HCT116 (cell line): ENCODE measurements at regions not wholly inside any gene's neighbourhood (a gene's known extent, or its start where the extent isn't known, plus 50 kb on each side); places are given as distances from the start of the nearest gene placed in this dataset.

Experiments
- ATAC-seq: fragments of 200-7000 bp; cut with Tn5 transposase; 2 replicates; pipeline ENCODE4 v1.9.1; 2020; ENCODE audit warnings: mild to moderate bottlenecking, moderate library complexity
- BruUV-seq: library from RNA; stranded (reverse); fragments of 400-500 nt; replicated peaks from 2 replicates; lab custom pipeline; 2021; lab: Mats Ljungman, UMichigan
- CTCF ChIA-PET: fragments of 300-600 bp; sonication (Branson Sonifier 250); formaldehyde crosslinking; loops from one replicate; lab custom pipeline; 2021; ENCODE audit warnings: antibody characterized with exemption; lab: Charles Lee
- POLR2A ChIA-PET: fragments of 300-600, 350-600 bp; sonication (Branson Sonifier 250); formaldehyde crosslinking; loops from one replicate; lab custom pipeline; 2021; ENCODE audit warnings: antibody characterized with exemption; lab: Charles Lee
- RAD21 ChIA-PET, 2 experiments: fragments of 300-600 bp; sonication (Branson Sonifier 250); formaldehyde crosslinking; loops; one replicate each; lab custom pipeline; 2023; ENCODE audit warnings: low total read pairs in 2 of 2; ENCODE audit not compliant: uncharacterized antibody in 2 of 2, unreplicated experiment in 2 of 2, low non-redundant PET in 1 of 2; lab: Charles Lee
- DNase-seq: peaks from one replicate; pipeline ENCODE4 v3.0.0-alpha.2; 2010; ENCODE audit warnings: low read depth, low spot score
- H2AFZ ChIP-seq: fragments of 200-600 bp; shearing (Covaris generic), sonication (generic); 2 replicates; pipeline ENCODE4 v1.6.1; 2017; ENCODE audit warnings: low read depth, mixed run types, mixed read lengths, antibody characterized with exemption, low read length; ENCODE audit not compliant: poor library complexity, severe bottlenecking
- H3K27ac ChIP-seq: 2 replicates; pipeline ENCODE4 v1.5.1; 2012; ENCODE audit warnings: low read depth, low read length
- H3K27me3 ChIP-seq: fragments of 200-600 bp; sonication (generic); 2 replicates; pipeline ENCODE4 v1.6.1; 2016; ENCODE audit warnings: mixed run types, low read length, mixed read lengths; ENCODE audit not compliant: insufficient read depth
- H3K36me3 ChIP-seq, 2 experiments: fragments of 200-500 bp in 1 of 2; fragments of 200-600 bp in 1 of 2; sonication (Bioruptor generic) in 1 of 2; sonication (generic) in 1 of 2; 2 replicates each; pipeline versions ENCODE4 v1.5.1 to v1.6.1; 2014 to 2016; ENCODE audit warnings: low read length in 2 of 2, inconsistent platforms in 1 of 2, mixed read lengths in 1 of 2, mixed run types in 1 of 2; ENCODE audit not compliant: insufficient read depth in 2 of 2, control insufficient read depth in 1 of 2
- H3K4me1 ChIP-seq, 2 experiments: fragments of 200-600 bp in 1 of 2; sonication (generic) in 1 of 2; 2 replicates each; pipeline versions ENCODE4 v1.5.1 to v1.6.1; 2012 to 2017; ENCODE audit warnings: low read length in 2 of 2, inconsistent platforms in 1 of 2, mild to moderate bottlenecking in 1 of 2, mixed read lengths in 1 of 2, mixed run types in 1 of 2, moderate library complexity in 1 of 2; ENCODE audit not compliant: insufficient read depth in 2 of 2, control insufficient read depth in 1 of 2
- H3K4me2 ChIP-seq: fragments of 200-600 bp; sonication (generic); 2 replicates; pipeline ENCODE4 v1.6.1; 2017; ENCODE audit warnings: mixed run types, low read length, mixed read lengths
- H3K4me3 ChIP-seq, 2 experiments: fragments of 200-600 bp in 1 of 2; sonication (generic) in 1 of 2; replicated peaks in 1 of 2; 2 replicates each; pipeline ENCODE4 v1.5.1; 2011 to 2016; ENCODE audit warnings: low read length in 2 of 2, control low read depth in 1 of 2, low read depth in 1 of 2, mild to moderate bottlenecking in 1 of 2, mixed read lengths in 1 of 2, mixed run types in 1 of 2
- H3K79me2 ChIP-seq: fragments of 200-600 bp; sonication (generic); 2 replicates; pipeline ENCODE4 v1.6.1; 2017; ENCODE audit warnings: mild to moderate bottlenecking, mixed run types, low read length, moderate library complexity, mixed read lengths; ENCODE audit not compliant: insufficient read depth
- H3K9ac ChIP-seq: fragments of 200-600 bp; sonication (generic); 2 replicates; pipeline ENCODE4 v1.6.1; 2016; ENCODE audit warnings: low read length, mixed read lengths
- H3K9me2 ChIP-seq: fragments of 200-600 bp; sonication (generic), shearing (Covaris generic); 2 replicates; pipeline ENCODE4 v1.6.1; 2017; ENCODE audit warnings: mixed run types, mild to moderate bottlenecking, moderate library complexity; ENCODE audit not compliant: insufficient read depth
- H3K9me3 ChIP-seq, 2 experiments: fragments of 200-500 bp in 1 of 2; fragments of 200-600 bp in 1 of 2; sonication (Bioruptor generic) in 1 of 2; sonication (generic) in 1 of 2; 2 replicates each; pipeline ENCODE4 v1.6.1; 2014 to 2017; ENCODE audit warnings: low read length in 2 of 2, mixed read lengths in 2 of 2, inconsistent platforms in 1 of 2, low read depth in 1 of 2, mild to moderate bottlenecking in 1 of 2, mixed run types in 1 of 2, moderate library complexity in 1 of 2; ENCODE audit not compliant: control insufficient read depth in 1 of 2, insufficient read depth in 1 of 2
- H4K20me1 ChIP-seq: fragments of 200-600 bp; sonication (generic), shearing (Covaris generic); 2 replicates; pipeline ENCODE4 v1.6.1; 2017; ENCODE audit warnings: mixed run types, mild to moderate bottlenecking, moderate library complexity; ENCODE audit not compliant: insufficient read depth
- CBX3 ChIP-seq: IDR thresholded peaks from 2 replicates; pipeline ENCODE4 v1.6.1; 2012; ENCODE audit warnings: low read depth
- CEBPB ChIP-seq: IDR thresholded peaks from 2 replicates; pipeline ENCODE4 v1.6.1; 2012; ENCODE audit warnings: low read depth
- CTCF ChIP-seq, 3 experiments: fragments of 200-600 bp in 1 of 3; sonication (generic) in 1 of 3; IDR thresholded peaks in 2 of 3; conservative IDR thresholded peaks in 1 of 3; 2 replicates each; pipeline ENCODE4 v1.5.1; 2012 to 2017; ENCODE audit warnings: low read depth in 2 of 3, low read length in 2 of 3, antibody characterized with exemption in 1 of 3, borderline replicate concordance in 1 of 3, control low read depth in 1 of 3, mild to moderate bottlenecking in 1 of 3, mixed read lengths in 1 of 3, mixed run types in 1 of 3, moderate library complexity in 1 of 3; ENCODE audit not compliant: insufficient read depth in 1 of 3
- ELF1 ChIP-seq: IDR thresholded peaks from 2 replicates; pipeline ENCODE4 v1.6.1; 2012; ENCODE audit warnings: low read depth, borderline replicate concordance
- EZH2 ChIP-seq: fragments of 200-600 bp; sonication (generic); IDR thresholded peaks from 2 replicates; pipeline ENCODE4 v1.6.1; 2017; ENCODE audit warnings: antibody characterized with exemption, mixed run types
- FOSL1 ChIP-seq: IDR thresholded peaks from 2 replicates; pipeline ENCODE4 v1.6.1; 2012; ENCODE audit warnings: low read depth
- JUND ChIP-seq: IDR thresholded peaks from 2 replicates; pipeline ENCODE4 v1.6.1; 2012
- MAX ChIP-seq: IDR thresholded peaks from 2 replicates; pipeline ENCODE4 v1.6.1; 2012
- POLR2AphosphoS5 ChIP-seq: IDR thresholded peaks from 2 replicates; pipeline ENCODE4 v1.6.1; 2011; ENCODE audit warnings: mild to moderate bottlenecking, low read depth, low read length, moderate library complexity
- RAD21 ChIP-seq: IDR thresholded peaks from 2 replicates; pipeline ENCODE4 v1.6.1; 2012; ENCODE audit warnings: low read depth, mild to moderate bottlenecking
- SIN3A ChIP-seq: IDR thresholded peaks from 2 replicates; pipeline ENCODE4 v1.6.1; 2012; ENCODE audit warnings: low read depth
- SP1 ChIP-seq: IDR thresholded peaks from 2 replicates; pipeline ENCODE4 v1.6.1; 2012; ENCODE audit warnings: low read depth
- TCF7L2 ChIP-seq: IDR thresholded peaks from 2 replicates; pipeline ENCODE4 v1.7.0; 2011; ENCODE audit warnings: borderline replicate concordance, inconsistent platforms; ENCODE audit not compliant: insufficient read depth, insufficient read length; ENCODE audit errors: extremely low read depth
- ZFX ChIP-seq: fragments of 450-650 bp; IDR thresholded peaks from 2 replicates; pipeline ENCODE4 v1.6.1; 2017
- intact Hi-C: fragments of 100-400 bp; cut with micrococcal nuclease; formaldehyde crosslinking; loops from 2 replicates; pipeline ENCODE4 v1.10.0; 2022

- H3K9me3 ChIP-seq: no peaks in the 10 kb centered on the region
- intact Hi-C loops: no loop called here
- H3K79me2 ChIP-seq: no peaks in the 10 kb centered on the region
- ATAC-seq: no peak; the same call in 1 of the 2 replicates
- H4K20me1 ChIP-seq: no peaks in the 10 kb centered on the region
- H3K27me3 ChIP-seq: no peaks in the 10 kb centered on the region
- no peak overlapping the region for H3K9ac ChIP-seq
- CTCF ChIA-PET: interaction anchor here (1.0 kb wide), 1 partner anchor 248 kb away, joined by 4 read pairs; no protein-coding TSS in a partner anchor
- no TSS peak for BruUV-seq
- no peak overlapping the region for H3K4me3 ChIP-seq
- H3K4me2 ChIP-seq: no peak overlapping the region
- POLR2A ChIA-PET: no interaction called here
- H2AFZ ChIP-seq: no peak overlapping the region
- peak; percentile 6 for DNase-seq
- RAD21 ChIA-PET: no interaction called here
- TF ChIP-seq CBX3 (no peak), CTCF (IDR thresholded peaks at IDR 0.05 in 2 of 3, conservative IDR thresholded peaks at IDR 0.05 in 1 of 3; ENCODE audit: borderline replicate concordance in 1 of 3, insufficient read depth in 1 of 3, low read depth in 2 of 3, low read length in 2 of 3) (peak; percentile 4 to 38 (median 27); a peak in 4 of 6 replicates), SP1 (no peak), POLR2AphosphoS5 (no peak), JUND (no peak), RAD21 (peak; percentile 29), TCF7L2 (no peak), ZFX (no peak)
- H3K4me1 ChIP-seq: no peaks in the 10 kb centered on the region
- no peaks in the 10 kb centered on the region for H3K9me2 ChIP-seq
- H3K36me3 ChIP-seq: no peaks in the 10 kb centered on the region
- H3K27ac ChIP-seq: no peak overlapping the region
Observed at GRCh38 chr3:167102071-167102470, 278.0 kb downstream of the ZBBX start.

GRCh38 chr3:167100651-167101050, 279.4 kb downstream of the ZBBX start:
- no peaks in the 10 kb centered on the region for H3K36me3 ChIP-seq
- POLR2A ChIA-PET: no interaction called here
- no TSS peak for BruUV-seq
- H3K4me3 ChIP-seq: no peak overlapping the region
- RAD21 ChIA-PET: no interaction called here
- no peak overlapping the region for H3K9ac ChIP-seq
- no peaks in the 10 kb centered on the region for H3K27me3 ChIP-seq
- H3K4me2 ChIP-seq: no peak overlapping the region
- no peaks in the 10 kb centered on the region for H3K9me3 ChIP-seq
- no peaks in the 10 kb centered on the region for H3K4me1 ChIP-seq
- H3K9me2 ChIP-seq: no peaks in the 10 kb centered on the region
- TF ChIP-seq JUND: no peak
- TF ChIP-seq CBX3: no peak
- no peak for TF ChIP-seq ELF1
- no peak for TF ChIP-seq FOSL1
- TF ChIP-seq MAX: no peak
- no peak for TF ChIP-seq CEBPB
- no peak for TF ChIP-seq EZH2
- no peak for TF ChIP-seq SIN3A
- no peak for TF ChIP-seq TCF7L2
- no peak for TF ChIP-seq POLR2AphosphoS5
- no peak overlapping the region for H3K27ac ChIP-seq
- intact Hi-C loops: no loop called here
- H3K79me2 ChIP-seq: no peaks in the 10 kb centered on the region
- ATAC-seq (no peak), DNase-seq (no peak)
- CTCF ChIA-PET: no interaction called here
- no peak overlapping the region for H2AFZ ChIP-seq
- no peaks in the 10 kb centered on the region for H4K20me1 ChIP-seq
